Activated CD4-positive, alpha-beta T cell treated with anti-CD3 and anti-CD28 coated beads for 36 hours (primary cell): ENCODE measurements at regions not wholly inside any gene's neighbourhood (a gene's known extent, or its start where the extent isn't known, plus 50 kb on each side); places are given as distances from the start of the nearest gene placed in this dataset.
"Not testable (repeated sequence)": the region's sequence is repeated elsewhere in the genome, so short reads cannot be mapped to it uniquely, and the experiment has no call there.

Experiments used
- ATAC-seq: fragments of 200-7000 bp; cut with Tn5 transposase; one replicate; pipeline ENCODE4 v1.10.0; 2021; ENCODE audit warnings: mild to moderate bottlenecking, moderate library complexity
- CTCF ChIA-PET: fragments of 350-600 bp; sonication (Branson Sonifier 250); formaldehyde crosslinking; loops from one replicate; lab custom pipeline; 2021; ENCODE audit warnings: antibody characterized with exemption; lab: Charles Lee
- POLR2A ChIA-PET: fragments of 350-600 bp; sonication (Branson Sonifier 250); formaldehyde crosslinking; loops from one replicate; lab custom pipeline; 2021; ENCODE audit warnings: antibody characterized with exemption, inconsistent platforms; lab: Charles Lee
- DNase-seq: peaks from one replicate; pipeline ENCODE4 v3.0.0-alpha.2; 2020
- H3K27ac Mint-ChIP-seq: one replicate; pipeline ENCODE4 v1.8.0; 2021; ENCODE audit warnings: mixed read lengths
- H3K27me3 Mint-ChIP-seq: one replicate; pipeline ENCODE4 v1.8.0; 2021; ENCODE audit warnings: mixed read lengths
- H3K36me3 Mint-ChIP-seq: one replicate; pipeline ENCODE4 v1.8.0; 2021; ENCODE audit warnings: low read depth, mixed read lengths
- H3K4me1 Mint-ChIP-seq: one replicate; pipeline ENCODE4 v1.8.0; 2021; ENCODE audit warnings: mixed read lengths
- H3K4me3 Mint-ChIP-seq: one replicate; pipeline ENCODE4 v1.8.0; 2021; ENCODE audit warnings: mild to moderate bottlenecking, moderate library complexity, mixed read lengths
- H3K9me3 Mint-ChIP-seq: one replicate; pipeline ENCODE4 v1.8.0; 2021; ENCODE audit warnings: low read depth, mixed read lengths
- intact Hi-C, 2 experiments: fragments of 100-400 bp; cut with DNase I in 1 of 2; cut with micrococcal nuclease in 1 of 2; formaldehyde crosslinking; loops; one replicate each; pipeline versions ENCODE4 v1.14.2 to v1.15.1; 2022 to 2024; cut with DNase I, micrococcal nuclease

- ATAC-seq, result no peak
- DNase-seq, result no peak
- Mint-ChIP-seq H3K4me3 (no peak overlapping the region), H3K9me3 (peaks cover 6% of the 10 kb centered on the region), H3K36me3 (no peaks in the 10 kb centered on the region), H3K4me1 (no peaks in the 10 kb centered on the region), H3K27ac (no peak overlapping the region), H3K27me3 (no peaks in the 10 kb centered on the region)
- ChIA-PET CTCF (no interaction called here), POLR2A (no interaction called here)
- intact Hi-C loops, result no loop called here
Observed at GRCh38 chr7:15820319-15820718, 133.8 kb upstream of the MEOX2 start.

- DNase-seq (no peak), ATAC-seq (no peak)
- Mint-ChIP-seq H3K27me3 (no peaks in the 10 kb centered on the region), H3K36me3 (no peaks in the 10 kb centered on the region), H3K4me3 (no peak overlapping the region), H3K9me3 (peaks cover 6% of the 10 kb centered on the region), H3K27ac (no peak overlapping the region), H3K4me1 (no peaks in the 10 kb centered on the region)
- intact Hi-C loops, result no loop called here
- POLR2A ChIA-PET, result no interaction called here
- CTCF ChIA-PET, result no interaction called here
Observed at GRCh38 chr7:15816835-15817426, 130.4 kb upstream of the MEOX2 start.

GRCh38 chr7:15813448-15813847, 127.0 kb upstream of the MEOX2 start:
- Mint-ChIP-seq H3K4me1 (no peaks in the 10 kb centered on the region), H3K9me3 (peaks cover 8% of the 10 kb centered on the region), H3K36me3 (no peaks in the 10 kb centered on the region), H3K27ac (no peak overlapping the region), H3K27me3 (no peaks in the 10 kb centered on the region), H3K4me3 (no peak overlapping the region)
- CTCF ChIA-PET, result no interaction called here
- intact Hi-C loops, result no loop called here
- POLR2A ChIA-PET, result no interaction called here
- DNase-seq (no peak), ATAC-seq (no peak)

- H3K27me3 Mint-ChIP-seq, DNase-seq, ATAC-seq, POLR2A ChIA-PET, H3K9me3 Mint-ChIP-seq, intact Hi-C loops, H3K4me1 Mint-ChIP-seq, CTCF ChIA-PET, H3K27ac Mint-ChIP-seq, H3K4me3 Mint-ChIP-seq, H3K36me3 Mint-ChIP-seq: not testable (repeated sequence)
Observed at GRCh38 chr7:15810383-15810782, 123.9 kb upstream of the MEOX2 start.

- POLR2A ChIA-PET, H3K4me3 Mint-ChIP-seq, H3K27ac Mint-ChIP-seq, DNase-seq, ATAC-seq, CTCF ChIA-PET, intact Hi-C loops, H3K9me3 Mint-ChIP-seq, H3K4me1 Mint-ChIP-seq, H3K36me3 Mint-ChIP-seq, H3K27me3 Mint-ChIP-seq: not testable (repeated sequence)
Observed at GRCh38 chr7:15809936-15810335, 123.5 kb upstream of the MEOX2 start.

- no peak overlapping the region for H3K4me3 Mint-ChIP-seq
- DNase-seq (no peak), ATAC-seq (no peak)
- H3K27me3 Mint-ChIP-seq, result no peaks in the 10 kb centered on the region
- H3K9me3 Mint-ChIP-seq, result peaks cover 4% of the 10 kb centered on the region
- CTCF ChIA-PET, result no interaction called here
- H3K36me3 Mint-ChIP-seq, result no peaks in the 10 kb centered on the region
- intact Hi-C loops, result no loop called here
- POLR2A ChIA-PET, result no interaction called here
- no peak overlapping the region for H3K27ac Mint-ChIP-seq
- no peaks in the 10 kb centered on the region for H3K4me1 Mint-ChIP-seq
Observed at GRCh38 chr7:15805891-15806290, 119.4 kb upstream of the MEOX2 start.

GRCh38 chr7:15802425-15802824, 115.9 kb upstream of the MEOX2 start:
- Mint-ChIP-seq H3K36me3 (no peaks in the 10 kb centered on the region), H3K27ac (no peak overlapping the region), H3K9me3 (no peaks in the 10 kb centered on the region), H3K4me3 (no peak overlapping the region), H3K4me1 (no peaks in the 10 kb centered on the region), H3K27me3 (no peaks in the 10 kb centered on the region)
- DNase-seq (no peak), ATAC-seq (no peak)
- CTCF ChIA-PET, result no interaction called here
- intact Hi-C loops, result no loop called here
- POLR2A ChIA-PET, result no interaction called here

- ATAC-seq (no peak), DNase-seq (no peak)
- no peaks in the 10 kb centered on the region for H3K27me3 Mint-ChIP-seq
- no peaks in the 10 kb centered on the region for H3K9me3 Mint-ChIP-seq
- intact Hi-C loops, result no loop called here
- no peaks in the 10 kb centered on the region for H3K36me3 Mint-ChIP-seq
- POLR2A ChIA-PET, result no interaction called here
- H3K4me3 Mint-ChIP-seq, result no peak overlapping the region
- H3K4me1 Mint-ChIP-seq, result no peaks in the 10 kb centered on the region
- H3K27ac Mint-ChIP-seq, result no peak overlapping the region
- CTCF ChIA-PET, result interaction anchor here (0.9 kb wide), 1 partner anchor 63 kb away, joined by 5 read pairs; no protein-coding TSS in a partner anchor
Observed at GRCh38 chr7:15801551-15801950, 115.1 kb upstream of the MEOX2 start.

DNA sequence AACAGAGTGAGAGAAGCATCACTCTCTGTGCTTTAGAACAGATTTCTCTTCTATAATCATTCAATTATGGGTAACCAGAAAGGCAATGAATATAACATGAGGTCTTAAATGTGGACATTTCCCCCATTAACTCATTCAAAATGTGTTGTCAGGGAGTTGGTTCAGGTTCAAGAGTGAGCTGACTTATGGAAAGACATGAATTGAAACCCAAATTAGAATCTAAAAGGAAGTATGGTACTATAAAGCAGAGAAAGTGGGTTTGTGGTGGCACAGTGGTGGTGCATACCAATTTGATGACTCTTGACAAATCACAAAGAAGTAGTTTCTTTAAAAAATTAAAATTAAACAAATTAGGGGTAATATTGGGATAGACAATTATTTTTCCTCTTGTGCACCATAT, 114.6 kb upstream of the MEOX2 start:
- Mint-ChIP-seq H3K4me3 (no peak overlapping the region), H3K4me1 (no peaks in the 10 kb centered on the region), H3K9me3 (no peaks in the 10 kb centered on the region), H3K27me3 (no peaks in the 10 kb centered on the region), H3K36me3 (no peaks in the 10 kb centered on the region), H3K27ac (no peak overlapping the region)
- ChIA-PET CTCF (no interaction called here), POLR2A (no interaction called here)
- no peak for DNase-seq
- intact Hi-C loops, result no loop called here
- ATAC-seq, result no peak

DNA sequence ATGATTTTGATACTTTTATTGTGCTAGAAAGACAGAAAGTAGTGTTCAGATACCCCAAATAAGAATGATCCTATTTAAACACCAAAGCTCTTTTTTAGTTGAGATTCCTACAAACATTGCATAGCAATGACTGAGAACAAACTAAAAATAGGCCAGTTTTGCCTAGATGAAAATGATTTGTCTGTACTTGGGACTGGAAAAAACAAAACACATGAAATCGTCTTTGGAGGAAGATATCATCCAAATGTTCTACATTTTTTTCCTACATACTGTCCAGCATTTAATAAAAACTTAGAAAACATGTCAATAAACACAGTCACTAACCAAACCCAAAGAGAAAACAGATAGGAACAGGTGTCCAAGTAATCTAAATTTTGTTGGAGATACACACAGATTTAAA, 111.6 kb upstream of the MEOX2 start:
- Mint-ChIP-seq H3K9me3 (peaks cover 2% of the 10 kb centered on the region), H3K27me3 (no peaks in the 10 kb centered on the region), H3K4me1 (no peaks in the 10 kb centered on the region), H3K36me3 (no peaks in the 10 kb centered on the region), H3K4me3 (no peak overlapping the region), H3K27ac (no peak overlapping the region)
- CTCF ChIA-PET, result no interaction called here
- intact Hi-C loops, result no loop called here
- DNase-seq, result no peak
- POLR2A ChIA-PET, result no interaction called here
- no peak for ATAC-seq

DNA sequence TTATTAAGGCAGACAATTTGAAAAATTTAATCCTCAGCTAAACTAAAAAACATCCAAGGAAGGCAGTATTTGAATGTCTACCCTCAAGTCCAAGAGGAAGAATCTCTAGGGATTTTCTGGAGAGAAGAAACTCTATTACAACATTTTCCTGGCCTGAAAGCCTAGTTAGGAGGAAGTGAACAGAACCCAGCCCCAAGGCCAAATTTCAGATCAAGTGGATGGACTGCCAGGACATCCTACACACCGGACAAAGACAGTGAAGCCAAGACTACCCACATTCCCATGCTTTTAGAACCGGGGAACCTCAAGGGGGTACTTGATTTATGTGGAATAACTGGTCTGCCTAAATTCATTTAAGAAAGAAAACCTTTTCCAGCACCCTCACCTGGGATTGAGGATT, 108.9 kb upstream of the MEOX2 start:
- H3K27me3 Mint-ChIP-seq, result no peaks in the 10 kb centered on the region
- ATAC-seq (no peak), DNase-seq (no peak)
- POLR2A ChIA-PET, result no interaction called here
- intact Hi-C loops, result no loop called here
- peaks cover 2% of the 10 kb centered on the region for H3K9me3 Mint-ChIP-seq
- CTCF ChIA-PET, result no interaction called here
- no peaks in the 10 kb centered on the region for H3K36me3 Mint-ChIP-seq
- no peak overlapping the region for H3K27ac Mint-ChIP-seq
- no peak overlapping the region for H3K4me3 Mint-ChIP-seq
- no peaks in the 10 kb centered on the region for H3K4me1 Mint-ChIP-seq

DNA sequence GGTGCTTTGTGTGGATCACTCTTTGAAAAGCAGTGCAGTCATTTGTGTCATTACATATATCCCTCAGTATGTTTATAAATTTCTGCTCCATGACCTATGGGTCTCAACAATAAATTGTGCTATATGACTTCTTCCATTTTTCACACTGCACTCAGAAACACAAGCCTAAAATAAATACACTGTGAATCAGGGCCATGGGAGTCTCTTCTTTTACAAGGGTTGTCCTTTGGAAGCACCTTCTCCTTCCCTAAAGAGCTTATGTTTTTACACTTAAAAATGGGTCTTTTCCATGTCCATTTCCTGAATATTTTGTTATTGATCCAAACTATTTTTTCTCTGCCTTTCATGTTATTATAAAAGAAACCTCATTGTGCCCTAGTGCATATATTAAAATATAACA, 108.3 kb upstream of the MEOX2 start:
- POLR2A ChIA-PET, result no interaction called here
- no peak overlapping the region for H3K27ac Mint-ChIP-seq

DNA sequence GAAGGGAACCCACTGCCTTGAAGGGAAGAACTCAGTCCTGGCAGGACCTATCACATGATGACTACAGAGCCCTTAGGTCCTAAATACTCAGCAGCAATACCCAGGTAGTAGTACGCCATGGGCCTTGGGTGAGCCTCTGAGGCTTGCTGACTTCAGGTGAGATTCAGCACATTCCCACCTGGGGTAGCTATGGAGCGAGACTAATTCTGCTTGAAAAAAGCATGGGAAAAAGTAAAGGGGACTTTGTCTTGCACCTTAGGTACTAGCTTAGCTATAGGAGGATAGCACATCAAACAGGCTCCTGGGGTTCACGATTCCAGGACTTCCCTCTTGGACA, 98.2 kb upstream of the MEOX2 start:
- H3K9me3 Mint-ChIP-seq, result peaks cover 2% of the 10 kb centered on the region
- no peaks in the 10 kb centered on the region for H3K4me1 Mint-ChIP-seq
- no peak for ATAC-seq
- peaks cover 1% of the 10 kb centered on the region for H3K36me3 Mint-ChIP-seq
- H3K4me3 Mint-ChIP-seq, result no peak overlapping the region
- ChIA-PET POLR2A (no interaction called here), CTCF (interaction anchor here (0.7 to 0.9 kb wide), 2 partner anchors 219 to 498 kb away, joined by 3 read pairs; no protein-coding TSS in a partner anchor)
- intact Hi-C loops, result no loop called here
- no peaks in the 10 kb centered on the region for H3K27me3 Mint-ChIP-seq
- H3K27ac Mint-ChIP-seq, result no peak overlapping the region
- DNase-seq, result no peak

More for the DNA sequence above, 108.3 kb upstream of the MEOX2 start:
- peaks cover 2% of the 10 kb centered on the region for H3K9me3 Mint-ChIP-seq
- H3K4me3 Mint-ChIP-seq, result no peak overlapping the region
- H3K36me3 Mint-ChIP-seq, result no peaks in the 10 kb centered on the region
- DNase-seq (no peak), ATAC-seq (no peak)
- H3K4me1 Mint-ChIP-seq, result no peaks in the 10 kb centered on the region
- intact Hi-C loops, result no loop called here
- no peaks in the 10 kb centered on the region for H3K27me3 Mint-ChIP-seq
- CTCF ChIA-PET, result no interaction called here
